OCI-LY7 (cell line): ENCODE measurements at regions not wholly inside any gene's neighbourhood (a gene's known extent, or its start where the extent isn't known, plus 50 kb on each side); places are given as distances from the start of the nearest gene placed in this dataset.

Source experiments
- BruUV-seq: library from RNA; stranded (reverse); fragments of 400-500 nt; replicated peaks from 2 replicates; lab custom pipeline; 2021; lab: Mats Ljungman, UMichigan
- CTCF ChIA-PET: fragments of 300-600 bp; sonication (Branson Sonifier 250); formaldehyde crosslinking; loops from one replicate; lab custom pipeline; 2022; ENCODE audit warnings: antibody characterized with exemption; ENCODE audit not compliant: unreplicated experiment; lab: Charles Lee
- POLR2A ChIA-PET: fragments of 300-600 bp; sonication (Branson Sonifier 250); formaldehyde crosslinking; loops from one replicate; lab custom pipeline; 2022; ENCODE audit warnings: antibody characterized with exemption; lab: Charles Lee
- DNase-seq: peaks from one replicate; pipeline ENCODE4 v3.0.0-alpha.2; 2015; ENCODE audit warnings: low spot score
- H2AFZ ChIP-seq: fragments of 200-600 bp; sonication (generic), shearing (Covaris generic); 2 replicates; pipeline ENCODE4 v1.6.1; 2014; ENCODE audit warnings: mild to moderate bottlenecking, antibody characterized with exemption, low read length, moderate library complexity
- H3K27ac ChIP-seq: fragments of 200-600 bp; sonication (generic); 2 replicates; pipeline ENCODE4 v1.5.1; 2014; ENCODE audit warnings: mixed run types, low read depth, mild to moderate bottlenecking, moderate library complexity, low read length, inconsistent platforms; ENCODE audit not compliant: poor library complexity, severe bottlenecking
- H3K36me3 ChIP-seq: fragments of 200-600 bp; sonication (generic); 2 replicates; pipeline ENCODE4 v1.6.1; 2014; ENCODE audit warnings: mild to moderate bottlenecking, antibody characterized with exemption, low read length, moderate library complexity, mixed read lengths; ENCODE audit not compliant: insufficient read depth
- H3K4me1 ChIP-seq: fragments of 200-600 bp; sonication (generic); 2 replicates; pipeline ENCODE4 v1.5.1; 2014; ENCODE audit warnings: mild to moderate bottlenecking, low read length; ENCODE audit not compliant: insufficient read depth, poor library complexity, severe bottlenecking
- H3K4me2 ChIP-seq: fragments of 200-600 bp; sonication (generic); 2 replicates; pipeline ENCODE4 v1.6.1; 2014; ENCODE audit warnings: mild to moderate bottlenecking, low read length
- H3K4me3 ChIP-seq: fragments of 200-600 bp; sonication (generic); 2 replicates; pipeline ENCODE4 v1.5.1; 2014; ENCODE audit warnings: mild to moderate bottlenecking, low read depth, low read length; ENCODE audit not compliant: poor library complexity, severe bottlenecking
- H3K79me2 ChIP-seq: fragments of 200-600 bp; sonication (generic); 2 replicates; pipeline ENCODE4 v1.6.1; 2016; ENCODE audit warnings: low read depth, mild to moderate bottlenecking, low read length, moderate library complexity, mixed read lengths; ENCODE audit not compliant: insufficient read depth
- H3K9me2 ChIP-seq: fragments of 200-600 bp; sonication (generic); 2 replicates; pipeline ENCODE4 v1.6.1; 2016; ENCODE audit warnings: mild to moderate bottlenecking, low read length, mixed read lengths; ENCODE audit not compliant: insufficient read depth
- H3K9me3 ChIP-seq: fragments of 200-600 bp; sonication (generic); 2 replicates; pipeline ENCODE4 v1.6.1; 2014; ENCODE audit warnings: mild to moderate bottlenecking, mixed run types, low read length, mixed read lengths
- H4K20me1 ChIP-seq: fragments of 200-600 bp; sonication (generic); 2 replicates; pipeline ENCODE4 v1.6.1; 2014; ENCODE audit warnings: mild to moderate bottlenecking, antibody characterized with exemption, low read length, moderate library complexity, mixed read lengths; ENCODE audit not compliant: insufficient read depth
- EZH2phosphoT487 ChIP-seq: fragments of 200-600 bp; sonication (generic); IDR thresholded peaks from 2 replicates; pipeline ENCODE4 v1.6.1; 2018; ENCODE audit warnings: low read depth, borderline replicate concordance, mild to moderate bottlenecking, mixed run types, antibody characterized with exemption, low read length, moderate library complexity, mixed read lengths
- intact Hi-C: fragments of 100-400 bp; cut with micrococcal nuclease; formaldehyde crosslinking; loops from one replicate; pipeline ENCODE4 v1.10.0; 2022; ENCODE audit not compliant: unreplicated experiment
- TF ChIP-seq, protein P1 (sequence below): fragments of 200-600 bp; sonication (generic); conservative IDR thresholded peaks from 2 replicates; pipeline ENCODE4 v1.5.1; 2014; ENCODE audit warnings: mild to moderate bottlenecking, antibody characterized with exemption, low read length, moderate library complexity, mixed read lengths

DNA sequence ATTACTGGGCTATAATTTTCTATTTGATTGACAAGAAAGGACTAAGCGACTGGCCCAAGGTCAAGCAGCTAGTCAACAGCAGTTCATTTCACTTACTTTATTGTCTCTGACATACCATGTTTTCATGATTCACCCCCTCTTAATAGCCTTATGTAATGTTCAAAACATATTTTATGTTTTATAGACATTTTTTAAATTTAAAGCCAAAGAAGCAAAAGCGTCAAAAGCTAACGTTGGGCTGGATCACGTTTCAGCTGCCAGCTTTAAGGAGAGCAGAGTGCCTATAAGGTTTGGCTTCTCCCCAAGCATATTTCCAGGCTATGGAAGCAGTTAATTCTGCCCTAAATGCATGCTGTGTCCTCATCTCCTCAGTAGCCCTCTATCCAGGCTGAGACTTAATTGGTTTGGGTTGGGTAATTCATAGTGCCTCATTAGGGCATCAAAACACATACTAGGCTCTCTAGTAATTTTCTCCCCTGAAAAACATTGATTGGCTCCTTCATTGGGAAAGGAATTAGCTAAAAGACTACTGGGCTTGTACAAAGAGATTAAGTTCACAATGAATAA is 94.8 kb upstream of the CREB1 start:
- BruUV-seq, result no TSS peak
- no peaks in the 10 kb centered on the region for H3K79me2 ChIP-seq
- DNase-seq, result no peak
- no peaks in the 10 kb centered on the region for H3K9me2 ChIP-seq
- no peaks in the 10 kb centered on the region for H3K9me3 ChIP-seq
- H4K20me1 ChIP-seq, result no peaks in the 10 kb centered on the region
- no peak overlapping the region for H3K4me2 ChIP-seq
- no peak overlapping the region for H3K4me3 ChIP-seq
- no peaks in the 10 kb centered on the region for H3K36me3 ChIP-seq
- POLR2A ChIA-PET, result no interaction called here
- H3K27ac ChIP-seq, result no peak overlapping the region
- H3K4me1 ChIP-seq, result no peaks in the 10 kb centered on the region
- intact Hi-C loops, result no loop called here
- CTCF ChIA-PET, result no interaction called here
- H2AFZ ChIP-seq, result no peak overlapping the region
- TF ChIP-seq, protein P1, sequence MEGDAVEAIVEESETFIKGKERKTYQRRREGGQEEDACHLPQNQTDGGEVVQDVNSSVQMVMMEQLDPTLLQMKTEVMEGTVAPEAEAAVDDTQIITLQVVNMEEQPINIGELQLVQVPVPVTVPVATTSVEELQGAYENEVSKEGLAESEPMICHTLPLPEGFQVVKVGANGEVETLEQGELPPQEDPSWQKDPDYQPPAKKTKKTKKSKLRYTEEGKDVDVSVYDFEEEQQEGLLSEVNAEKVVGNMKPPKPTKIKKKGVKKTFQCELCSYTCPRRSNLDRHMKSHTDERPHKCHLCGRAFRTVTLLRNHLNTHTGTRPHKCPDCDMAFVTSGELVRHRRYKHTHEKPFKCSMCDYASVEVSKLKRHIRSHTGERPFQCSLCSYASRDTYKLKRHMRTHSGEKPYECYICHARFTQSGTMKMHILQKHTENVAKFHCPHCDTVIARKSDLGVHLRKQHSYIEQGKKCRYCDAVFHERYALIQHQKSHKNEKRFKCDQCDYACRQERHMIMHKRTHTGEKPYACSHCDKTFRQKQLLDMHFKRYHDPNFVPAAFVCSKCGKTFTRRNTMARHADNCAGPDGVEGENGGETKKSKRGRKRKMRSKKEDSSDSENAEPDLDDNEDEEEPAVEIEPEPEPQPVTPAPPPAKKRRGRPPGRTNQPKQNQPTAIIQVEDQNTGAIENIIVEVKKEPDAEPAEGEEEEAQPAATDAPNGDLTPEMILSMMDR, result no peak
- TF ChIP-seq EZH2phosphoT487, result no peak

DNA sequence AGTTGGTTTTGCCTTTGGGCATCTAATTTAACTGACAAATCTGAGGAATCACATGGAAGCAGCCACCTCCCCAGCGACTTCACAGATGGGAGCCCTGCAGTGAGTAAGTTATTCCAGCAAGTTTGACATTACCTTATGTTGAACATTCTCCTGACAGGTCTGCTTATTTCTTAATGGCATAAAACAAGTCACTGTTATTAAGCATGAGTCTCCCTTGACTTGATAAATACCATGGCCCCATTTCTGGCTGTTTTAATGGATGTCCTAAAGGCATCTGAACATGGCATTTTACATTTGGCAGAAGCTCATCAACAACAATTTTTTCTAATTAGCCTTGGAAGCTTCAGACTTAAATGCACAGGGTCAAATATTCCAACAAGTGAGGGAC is 92.6 kb upstream of the CREB1 start:
- intact Hi-C loops, result no loop called here
- Histone ChIP-seq H3K27ac (no peak overlapping the region), H3K4me1 (no peaks in the 10 kb centered on the region), H4K20me1 (no peaks in the 10 kb centered on the region), H3K4me3 (no peak overlapping the region), H3K9me3 (no peaks in the 10 kb centered on the region), H3K79me2 (no peaks in the 10 kb centered on the region), H2AFZ (no peak overlapping the region), H3K36me3 (no peaks in the 10 kb centered on the region), H3K4me2 (no peak overlapping the region), H3K9me2 (no peaks in the 10 kb centered on the region)
- TF ChIP-seq EZH2phosphoT487, result no peak
- TF ChIP-seq, protein P1, result no peak
- CTCF ChIA-PET, result no interaction called here
- POLR2A ChIA-PET, result no interaction called here
- no TSS peak for BruUV-seq
- DNase-seq, result no peak

DNA sequence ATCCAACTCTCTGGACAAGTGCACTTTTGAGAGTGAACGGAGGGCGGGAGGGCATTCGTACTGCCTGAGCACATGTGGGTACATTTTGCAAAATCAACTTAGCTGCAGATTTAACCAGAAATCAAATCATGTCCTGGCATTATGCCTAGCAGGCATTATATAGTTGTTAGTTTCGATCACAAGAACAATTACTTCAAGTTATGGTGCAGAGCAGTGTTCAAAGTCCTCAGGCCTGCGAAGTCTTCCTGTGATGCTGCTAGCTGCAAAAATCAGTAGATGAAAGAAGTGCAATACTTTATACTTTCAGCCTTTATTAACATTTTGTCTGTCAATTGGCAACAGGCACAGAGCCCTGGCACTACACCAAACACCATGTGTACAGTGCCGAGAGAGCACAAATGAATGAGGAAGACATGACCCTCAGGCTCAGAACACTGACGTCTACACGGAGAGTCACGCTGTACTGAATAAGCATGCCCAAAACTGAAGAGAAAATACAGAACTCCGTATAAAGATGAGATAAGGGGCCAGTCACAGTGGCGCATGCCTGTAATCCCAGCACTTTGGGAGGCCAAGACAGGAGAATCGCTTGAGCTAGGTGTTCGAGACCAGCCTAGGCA is 92.1 kb upstream of the CREB1 start:
- Histone ChIP-seq H3K4me1 (no peaks in the 10 kb centered on the region), H4K20me1 (no peaks in the 10 kb centered on the region), H3K27ac (no peak overlapping the region), H3K36me3 (no peaks in the 10 kb centered on the region), H2AFZ (no peak overlapping the region), H3K4me2 (no peak overlapping the region), H3K4me3 (no peak overlapping the region), H3K9me2 (no peaks in the 10 kb centered on the region), H3K79me2 (no peaks in the 10 kb centered on the region), H3K9me3 (no peaks in the 10 kb centered on the region)
- no peak for TF ChIP-seq EZH2phosphoT487
- TF ChIP-seq, protein P1, result no peak
- POLR2A ChIA-PET, result no interaction called here
- CTCF ChIA-PET, result no interaction called here
- intact Hi-C loops, result no loop called here
- no TSS peak for BruUV-seq
- no peak for DNase-seq
